Panc1 (cell line): ENCODE measurements at regions not wholly inside any gene's neighbourhood (a gene's known extent, or its start where the extent isn't known, plus 50 kb on each side); places are given as distances from the start of the nearest gene placed in this dataset.
"Not testable (repeated sequence)": the region's sequence is repeated elsewhere in the genome, so short reads cannot be mapped to it uniquely, and the experiment has no call there.

ENCODE experiments used
- CTCF ChIP-seq: fragments of 450-650 bp; IDR thresholded peaks from 2 replicates; pipeline ENCODE4 v1.5.1; 2017; ENCODE audit warnings: mild to moderate bottlenecking
- POLR2AphosphoS5 ChIP-seq: IDR thresholded peaks from 2 replicates; pipeline ENCODE4 v1.6.1; 2012; ENCODE audit warnings: mild to moderate bottlenecking, low read depth, low read length, moderate library complexity
- REST ChIP-seq, 2 experiments: IDR thresholded peaks; 2 replicates each; pipeline ENCODE4 v1.6.1; 2011 to 2012; ENCODE audit warnings: low read depth in 2 of 2, control low read depth in 1 of 2, low read length in 1 of 2, mild to moderate bottlenecking in 1 of 2, moderate library complexity in 1 of 2; ENCODE audit not compliant: insufficient read depth in 1 of 2
- SIN3A ChIP-seq: IDR thresholded peaks from 2 replicates; pipeline ENCODE4 v1.6.1; 2012; ENCODE audit warnings: low read depth, mild to moderate bottlenecking, low read length, moderate library complexity, borderline replicate concordance; ENCODE audit not compliant: insufficient read depth

GRCh38 chr15:34495707-34496106, 58.1 kb upstream of the GOLGA8A start:
- not testable (repeated sequence) for TF ChIP-seq CTCF; SIN3A; POLR2AphosphoS5; REST (IDR thresholded peaks at IDR 0.05; ENCODE audit: insufficient read depth in 1 of 2, low read depth in 2 of 2, low read length in 1 of 2)
